HepG2 (cell line): ENCODE measurements at regions not wholly inside any gene's neighbourhood (a gene's known extent, or its start where the extent isn't known, plus 50 kb on each side); places are given as distances from the start of the nearest gene placed in this dataset.

ENCODE experiments used
- CREBL2 ChIP-seq: sonication (generic); formaldehyde crosslinking; IDR thresholded peaks from 2 replicates; pipeline ENCODE4 v1.8.1; 2023; ENCODE audit warnings: missing genetic modification reagents, mild to moderate bottlenecking, borderline replicate concordance
- EHMT2 ChIP-seq: fragments of 200-600 bp; sonication (generic); IDR thresholded peaks from 2 replicates; pipeline ENCODE4 v1.7.0; 2017; ENCODE audit warnings: antibody characterized with exemption, low read depth, low read length, borderline replicate concordance
- HHEX ChIP-seq: IDR thresholded peaks from 2 replicates; pipeline ENCODE4 v1.6.1; 2016; ENCODE audit warnings: control low read depth
- HNF1B ChIP-seq: sonication (generic); formaldehyde crosslinking; IDR thresholded peaks from 2 replicates; pipeline ENCODE4 v1.5.1; 2020; ENCODE audit warnings: mild to moderate bottlenecking, moderate library complexity, missing genetic modification reagents
- KAT2B ChIP-seq: fragments of 150-350 bp; IDR thresholded peaks from 2 replicates; pipeline ENCODE4 v1.6.1; 2014; ENCODE audit warnings: low read depth, low read length, borderline replicate concordance
- MED1 ChIP-seq: sonication (generic); formaldehyde crosslinking; IDR thresholded peaks from 2 replicates; pipeline ENCODE4 v1.4.0; 2020; ENCODE audit warnings: missing genetic modification reagents
- MIER3 ChIP-seq: IDR thresholded peaks from 2 replicates; pipeline ENCODE4 v1.6.1; 2016; ENCODE audit warnings: missing compliant biosample characterization, borderline replicate concordance
- MLX ChIP-seq: IDR thresholded peaks from 2 replicates; pipeline ENCODE4 v1.6.1; 2016
- NCOA1 ChIP-seq: sonication (generic); formaldehyde crosslinking; IDR thresholded peaks from 2 replicates; pipeline ENCODE4 v1.9.0; 2021; ENCODE audit warnings: missing genetic modification reagents
- NR2C2 ChIP-seq: sonication (generic); formaldehyde crosslinking; IDR thresholded peaks from 2 replicates; pipeline ENCODE4 v1.4.0; 2020; ENCODE audit warnings: missing genetic modification reagents, mild to moderate bottlenecking, moderate library complexity, borderline replicate concordance
- PTBP1 ChIP-seq: fragments of 200-400 bp; formaldehyde crosslinking; IDR thresholded peaks from 2 replicates; pipeline ENCODE4 v1.6.1; 2018; ENCODE audit warnings: low read length, low read depth; ENCODE audit not compliant: poor library complexity, severe bottlenecking
- SIX4 ChIP-seq: sonication (generic); formaldehyde crosslinking; IDR thresholded peaks from 2 replicates; pipeline ENCODE4 v1.4.0; 2020; ENCODE audit warnings: missing genetic modification reagents
- ZBTB25 ChIP-seq: IDR thresholded peaks from 2 replicates; pipeline ENCODE4 v1.6.1; 2018; ENCODE audit warnings: missing genetic modification reagents
- ZBTB34 ChIP-seq: sonication (generic); formaldehyde crosslinking; IDR thresholded peaks from 2 replicates; pipeline ENCODE4 v1.8.0; 2022; ENCODE audit warnings: mild to moderate bottlenecking, missing genetic modification reagents
- ZFP36L2 ChIP-seq: sonication (generic); formaldehyde crosslinking; IDR thresholded peaks from 2 replicates; pipeline ENCODE4 v1.4.0; 2020; ENCODE audit warnings: missing genetic modification reagents
- ZNF138 ChIP-seq: sonication (generic); formaldehyde crosslinking; IDR thresholded peaks from 2 replicates; pipeline ENCODE4 v1.5.0; 2020; ENCODE audit warnings: mild to moderate bottlenecking, low read depth, missing genetic modification reagents
- ZNF205 ChIP-seq: IDR thresholded peaks from 2 replicates; pipeline ENCODE4 v1.6.1; 2018; ENCODE audit warnings: missing biosample characterization, missing genetic modification reagents
- ZNF30 ChIP-seq: sonication (generic); formaldehyde crosslinking; IDR thresholded peaks from 2 replicates; pipeline ENCODE4 v1.5.0; 2020; ENCODE audit warnings: mild to moderate bottlenecking, missing genetic modification reagents
- ZNF326 ChIP-seq: sonication (generic); formaldehyde crosslinking; IDR thresholded peaks from 2 replicates; pipeline ENCODE4 v1.4.0; 2020; ENCODE audit warnings: missing genetic modification reagents, borderline replicate concordance
- ZNF383 ChIP-seq: sonication (generic); formaldehyde crosslinking; IDR thresholded peaks from 2 replicates; pipeline ENCODE4 v1.4.0; 2020; ENCODE audit warnings: missing genetic modification reagents, mild to moderate bottlenecking, borderline replicate concordance
- ZNF510 ChIP-seq: sonication (generic); formaldehyde crosslinking; IDR thresholded peaks from 2 replicates; pipeline ENCODE4 v1.4.0; 2020; ENCODE audit warnings: low read depth, mild to moderate bottlenecking, missing genetic modification reagents
- ZNF513 ChIP-seq: sonication (generic); formaldehyde crosslinking; conservative IDR thresholded peaks from 2 replicates; pipeline ENCODE4 v1.5.0; 2020; ENCODE audit warnings: missing genetic modification reagents
- ZNF550 ChIP-seq: sonication (generic); formaldehyde crosslinking; IDR thresholded peaks from 2 replicates; pipeline ENCODE4 v1.4.0; 2020; ENCODE audit warnings: mild to moderate bottlenecking, missing genetic modification reagents, borderline replicate concordance
- ZNF670 ChIP-seq: sonication (generic); formaldehyde crosslinking; IDR thresholded peaks from 2 replicates; pipeline ENCODE4 v1.8.0; 2022; ENCODE audit warnings: mild to moderate bottlenecking, missing genetic modification reagents, borderline replicate concordance
- ZNF672 ChIP-seq: sonication (generic); formaldehyde crosslinking; IDR thresholded peaks from 2 replicates; pipeline ENCODE4 v1.8.1; 2022; ENCODE audit warnings: missing genetic modification reagents
- ZNF775 ChIP-seq: sonication (generic); formaldehyde crosslinking; IDR thresholded peaks from 2 replicates; pipeline ENCODE4 v1.4.0; 2020; ENCODE audit warnings: missing genetic modification reagents, mild to moderate bottlenecking, moderate library complexity, borderline replicate concordance

- TF ChIP-seq ZFP36L2 (CRISPR knock-in tag) (no peak), ZNF510 (CRISPR knock-in tag) (no peak), MLX (CRISPR knock-in tag) (peak; percentile 60), ZNF205 (0 out of 2 replicates have a peak, but pooled peaks have one; percentile 22), HNF1B (peak; percentile 44; the same call in 1 of the 2 replicates), ZNF30 (CRISPR knock-in tag) (no peak), SIX4 (CRISPR knock-in tag) (no peak), KAT2B (no peak), MED1 (CRISPR knock-in tag) (peak; percentile 52; the same call in 1 of the 2 replicates), MIER3 (CRISPR knock-in tag) (peak; percentile 74), PTBP1 (no peak), ZNF550 (CRISPR knock-in tag) (no peak), ZNF670 (peak; percentile 41; the same call in 1 of the 2 replicates), ZNF775 (CRISPR knock-in tag) (no peak), ZNF513 (CRISPR knock-in tag) (no peak), EHMT2 (no peak), ZNF138 (CRISPR knock-in tag) (no peak), HHEX (CRISPR knock-in tag) (no peak), ZNF383 (CRISPR knock-in tag) (no peak), CREBL2 (no peak), ZNF672 (CRISPR knock-in tag) (no peak), NR2C2 (CRISPR knock-in tag) (peak; percentile 40; the same call in 1 of the 2 replicates), ZNF326 (CRISPR knock-in tag) (no peak), ZBTB34 (peak; percentile 48; the same call in 1 of the 2 replicates), NCOA1 (0 out of 2 replicates have a peak, but pooled peaks have one; percentile 23), ZBTB25 (CRISPR knock-in tag) (no peak)
These were observed 1458.4 kb upstream of the CADM2 start (continued) for GRCh38 chr3:83500422-83500821.
